GM12878 (cell line): ENCODE measurements at regions not wholly inside any gene's neighbourhood (a gene's known extent, or its start where the extent isn't known, plus 50 kb on each side); places are given as distances from the start of the nearest gene placed in this dataset.

Source experiments
- ATAC-seq: fragments of 200-7000 bp; cut with Tn5 transposase; 3 replicates; pipeline ENCODE4 v1.9.1; 2020; ENCODE audit warnings: mild to moderate bottlenecking, moderate library complexity
- BruUV-seq: library from RNA; stranded (reverse); fragments of 400-500 nt; replicated peaks from 2 replicates; lab custom pipeline; 2021; lab: Mats Ljungman, UMichigan
- CTCF ChIA-PET: fragments of 300-600 bp; sonication (Branson Sonifier 250); formaldehyde crosslinking; extraction: SDS; loops from one replicate; lab custom pipeline; 2021; ENCODE audit warnings: inconsistent platforms; lab: Yijun Ruan, JAX
- POLR2A ChIA-PET: fragments of 350-600 bp; formaldehyde crosslinking; extraction: SDS; loops from one replicate; lab custom pipeline; 2021; ENCODE audit warnings: inconsistent platforms; lab: Charles Lee
- RAD21 ChIA-PET: fragments of 300-600 bp; sonication (Branson Sonifier 250); formaldehyde crosslinking; loops from one replicate; lab custom pipeline; 2023; ENCODE audit warnings: antibody characterized with exemption; ENCODE audit not compliant: unreplicated experiment; lab: Charles Lee
- SMC1A ChIA-PET: fragments of 300-600 bp; sonication (Branson Sonifier 250); formaldehyde crosslinking; loops from one replicate; lab custom pipeline; 2023; ENCODE audit not compliant: unreplicated experiment, uncharacterized antibody; lab: Charles Lee
- DNase-seq: peaks from one replicate; pipeline ENCODE4 v3.0.0-alpha.2; 2011; ENCODE audit warnings: low read depth, low spot score
- FAIRE-seq: peaks from 3 replicates; lab custom pipeline; 2011; peaks lifted over from hg19 to GRCh38; lab: Jason Lieb, UNC
- H2AFZ ChIP-seq: 2 replicates; pipeline ENCODE4 v1.6.0; 2011; ENCODE audit warnings: low read depth, low read length, control low read depth; ENCODE audit not compliant: control insufficient read depth
- H3K27ac ChIP-seq: 2 replicates; pipeline ENCODE4 v1.5.1; 2011; ENCODE audit warnings: control low read depth; ENCODE audit not compliant: control insufficient read depth, insufficient read depth
- H3K27me3 ChIP-seq, 2 experiments: replicated peaks in 1 of 2; 2 replicates each; pipeline versions ENCODE4 v1.6.0 to v1.6.1; 2011; ENCODE audit warnings: low read length in 1 of 2; ENCODE audit not compliant: control insufficient read depth in 2 of 2, insufficient read depth in 2 of 2
- H3K36me3 ChIP-seq, 2 experiments: 2 replicates each; pipeline ENCODE4 v1.5.1; 2011; ENCODE audit warnings: low read length in 1 of 2; ENCODE audit not compliant: control insufficient read depth in 2 of 2, insufficient read depth in 2 of 2
- H3K4me1 ChIP-seq: 2 replicates; pipeline ENCODE4 v1.6.1; 2011; ENCODE audit warnings: mild to moderate bottlenecking, low read length, moderate library complexity, mixed read lengths; ENCODE audit not compliant: control insufficient read depth, insufficient read depth
- H3K4me2 ChIP-seq: 2 replicates; pipeline ENCODE4 v1.6.0; 2011; ENCODE audit warnings: control low read depth; ENCODE audit not compliant: control insufficient read depth, insufficient read depth
- H3K4me3 ChIP-seq: fragments of 200-600 bp; sonication (generic); 2 replicates; pipeline ENCODE4 v1.5.1; 2016
- H3K79me2 ChIP-seq: 2 replicates; pipeline ENCODE4 v1.6.0; 2011; ENCODE audit warnings: low read length; ENCODE audit not compliant: control insufficient read depth, insufficient read depth
- H3K9ac ChIP-seq: 2 replicates; pipeline ENCODE4 v1.8.0; 2011; ENCODE audit warnings: low read length, control low read depth, mixed read lengths; ENCODE audit not compliant: control insufficient read depth, insufficient read depth
- H3K9me3 ChIP-seq: replicated peaks from 3 replicates; pipeline ENCODE4 v1.5.1; 2011; ENCODE audit warnings: mild to moderate bottlenecking, low read length; ENCODE audit not compliant: control insufficient read depth, insufficient read depth
- H4K20me1 ChIP-seq: 2 replicates; pipeline ENCODE4 v1.6.0; 2011; ENCODE audit not compliant: control insufficient read depth, insufficient read depth
- BCL3 ChIP-seq: IDR thresholded peaks from 2 replicates; pipeline ENCODE4 v1.6.1; 2011; ENCODE audit warnings: borderline replicate concordance, low read depth, mild to moderate bottlenecking, moderate library complexity, low read length; ENCODE audit not compliant: insufficient read depth, poor library complexity, severe bottlenecking
- IRF4 ChIP-seq: IDR thresholded peaks from 2 replicates; pipeline ENCODE4 v1.6.1; 2011; ENCODE audit warnings: low read depth, low read length
- NFIC ChIP-seq: IDR thresholded peaks from 2 replicates; pipeline ENCODE4 v1.6.1; 2012; ENCODE audit warnings: low read depth, mild to moderate bottlenecking, inconsistent platforms, low read length, moderate library complexity
- RUNX3 ChIP-seq: IDR thresholded peaks from 2 replicates; pipeline ENCODE4 v1.6.1; 2012; ENCODE audit warnings: low read length, inconsistent platforms
- SMC3 ChIP-seq: IDR thresholded peaks from 2 replicates; pipeline ENCODE4 v1.6.1; 2011; ENCODE audit warnings: low read length, improper control_type of control experiment, borderline replicate concordance
- WRNIP1 ChIP-seq: IDR thresholded peaks from 2 replicates; pipeline ENCODE4 v1.6.1; 2011; ENCODE audit warnings: low read depth, low read length, improper control_type of control experiment, borderline replicate concordance
- YBX1 ChIP-seq: fragments of 450-650 bp; IDR thresholded peaks from 2 replicates; pipeline ENCODE4 v1.6.1; 2016; ENCODE audit warnings: antibody characterized with exemption
- ZNF622 ChIP-seq: fragments of 450-650 bp; IDR thresholded peaks from 2 replicates; pipeline ENCODE4 v1.6.1; 2017; ENCODE audit warnings: mild to moderate bottlenecking, inconsistent platforms
- WGBS: methylation state at CpG from one replicate; pipeline ENCODE4 v1.1.6; 2016; ENCODE audit warnings: low lambda C conversion rate; ENCODE audit not compliant: insufficient replicate concordance, insufficient coverage; ENCODE audit errors: missing lambda C conversion rate; 5-methylcytosine and 5-hydroxymethylcytosine counted together
- in situ Hi-C: fragments of 300-500 bp; cut with MboI; formaldehyde crosslinking; loops from 9 replicates; pipeline ENCODE4 v1.14.3; 2018; ENCODE audit warnings: mixed read lengths
- intact Hi-C: fragments of 100-400 bp; cut with micrococcal nuclease; formaldehyde crosslinking; loops from one replicate; pipeline ENCODE4 v1.14.2; 2022; ENCODE audit not compliant: unreplicated experiment

GRCh38 chr1:239893127-239893731 lies 198.5 kb upstream of the FMN2 start:
- H2AFZ ChIP-seq = no peak overlapping the region
- in situ Hi-C loops = loop anchor here (10.0 kb wide), 1 partner anchor 498 kb away; no protein-coding TSS in a partner anchor
- RAD21 ChIA-PET = no interaction called here
- H3K4me1 ChIP-seq = no peaks in the 10 kb centered on the region
- TF ChIP-seq WRNIP1 (no peak), ZNF622 (no peak), BCL3 (no peak), SMC3 (no peak), NFIC (no peak), IRF4 (no peak), RUNX3 (no peak), YBX1 (no peak)
- POLR2A ChIA-PET = no interaction called here
- H3K9ac ChIP-seq = no peak overlapping the region
- CTCF ChIA-PET = no interaction called here
- ATAC-seq (no peak), DNase-seq (no peak), FAIRE-seq (no peak)
- H3K9me3 ChIP-seq = no peaks in the 10 kb centered on the region
- no TSS peak for BruUV-seq
- 0% methylated on average over 3 of the region's 3 CpGs for WGBS
- H4K20me1 ChIP-seq = no peaks in the 10 kb centered on the region
- SMC1A ChIA-PET = no interaction called here
- no peak overlapping the region for H3K4me3 ChIP-seq
- intact Hi-C loops = no loop called here
- H3K4me2 ChIP-seq = no peak overlapping the region
- H3K79me2 ChIP-seq = no peaks in the 10 kb centered on the region
- H3K27me3 ChIP-seq = no peaks in the 10 kb centered on the region
- H3K36me3 ChIP-seq = no peaks in the 10 kb centered on the region
- H3K27ac ChIP-seq = no peak overlapping the region
